GM12865 (cell line): ENCODE measurements at regions not wholly inside any gene's neighbourhood (a gene's known extent, or its start where the extent isn't known, plus 50 kb on each side); places are given as distances from the start of the nearest gene placed in this dataset.

Source experiments
- DNase-seq: peaks from one replicate; pipeline ENCODE4 v3.0.0; 2010; ENCODE audit warnings: low read depth
- H3K4me3 ChIP-seq: 2 replicates; pipeline ENCODE4 v1.5.1; 2011; ENCODE audit warnings: mild to moderate bottlenecking, low read depth, low read length, control low read depth
- CTCF ChIP-seq: IDR thresholded peaks from 2 replicates; pipeline ENCODE4 v1.5.1; 2011; ENCODE audit warnings: low read length, control low read depth, low read depth, inconsistent platforms; ENCODE audit not compliant: insufficient read depth; ENCODE audit errors: missing control alignments

GRCh38 chr5:8615142-8615858 lies 746.4 kb downstream of the MTRR start:
- no peak for DNase-seq
- H3K4me3 ChIP-seq, result no peak overlapping the region
- TF ChIP-seq CTCF, result no peak

- DNase-seq, result no peak
- H3K4me3 ChIP-seq, result no peak overlapping the region
These were observed 759.6 kb downstream of the MTRR start for GRCh38 chr5:8628521-8628920.

GRCh38 chr5:8633259-8633658 lies 764.3 kb downstream of the MTRR start:
- TF ChIP-seq CTCF, result no peak
- no peak for DNase-seq
- no peak overlapping the region for H3K4me3 ChIP-seq

More at GRCh38 chr5:8628521-8628920, 759.6 kb downstream of the MTRR start:
- no peak for TF ChIP-seq CTCF

- no peak for TF ChIP-seq CTCF
- DNase-seq, result no peak
- no peak overlapping the region for H3K4me3 ChIP-seq
These were observed 764.7 kb downstream of the MTRR start for GRCh38 chr5:8633696-8634095.

- no peak for DNase-seq
- H3K4me3 ChIP-seq, result no peak overlapping the region
- TF ChIP-seq CTCF, result no peak
These were observed 765.3 kb downstream of the MTRR start for GRCh38 chr5:8634219-8634618.

GRCh38 chr5:8641786-8642505 lies 773.0 kb downstream of the MTRR start:
- no peak for TF ChIP-seq CTCF
- H3K4me3 ChIP-seq, result no peak overlapping the region
- no peak for DNase-seq
